Astrocyte of the cerebellum (primary cell): ENCODE measurements at regions not wholly inside any gene's neighbourhood (a gene's known extent, or its start where the extent isn't known, plus 50 kb on each side); places are given as distances from the start of the nearest gene placed in this dataset.
"Not testable (repeated sequence)": the region's sequence is repeated elsewhere in the genome, so short reads cannot be mapped to it uniquely, and the experiment has no call there.

Experiments
- DNase-seq: peaks from one replicate; pipeline ENCODE4 v3.0.0-alpha.2; 2011; ENCODE audit warnings: low read depth
- H3K4me3 ChIP-seq: 2 replicates; pipeline ENCODE4 v1.5.1; 2011; ENCODE audit warnings: mild to moderate bottlenecking, low read depth, low read length, moderate library complexity
- CTCF ChIP-seq: IDR thresholded peaks from 2 replicates; pipeline ENCODE4 v1.5.1; 2012; ENCODE audit warnings: low read length, low read depth, moderate library complexity, mild to moderate bottlenecking; ENCODE audit errors: missing control alignments
- in situ Hi-C: cut with HindIII; loops from 2 replicates; pipeline ENCODE4 v1.10.0; 2017; ENCODE audit warnings: low sequenced_read_pairs

- TF ChIP-seq CTCF, result no peak
- in situ Hi-C loops, result loop anchor here (5.0 kb wide), 1 partner anchor 38 kb away; no protein-coding TSS in a partner anchor
- no peak for DNase-seq
- no peak overlapping the region for H3K4me3 ChIP-seq
Observed at GRCh38 chr12:68984796-68985573, 52.0 kb upstream of the CPM start.

- H3K4me3 ChIP-seq, DNase-seq, in situ Hi-C loops: not testable (repeated sequence)
Observed at GRCh38 chr12:68997526-68997925, 64.6 kb upstream of the CPM start.

- H3K4me3 ChIP-seq, result no peak overlapping the region
- no peak for TF ChIP-seq CTCF
- in situ Hi-C loops, result no loop called here
- DNase-seq, result no peak
Observed at GRCh38 chr12:68998041-68998440, 65.1 kb upstream of the CPM start.

- no peak for DNase-seq
- TF ChIP-seq CTCF, result no peak
- in situ Hi-C loops, result no loop called here
- no peak overlapping the region for H3K4me3 ChIP-seq
Observed at GRCh38 chr12:69000074-69000473, 67.1 kb upstream of the CPM start.

- no peak for TF ChIP-seq CTCF
- H3K4me3 ChIP-seq, result no peak overlapping the region
- no peak for DNase-seq
- in situ Hi-C loops, result no loop called here
Observed at GRCh38 chr12:69000540-69001243, 67.7 kb upstream of the CPM start.

GRCh38 chr12:69001251-69001650, 68.3 kb upstream of the CPM start:
- DNase-seq, result no peak
- TF ChIP-seq CTCF, result no peak
- H3K4me3 ChIP-seq, result no peak overlapping the region
- in situ Hi-C loops, result no loop called here

- no peak for TF ChIP-seq CTCF
- in situ Hi-C loops, result no loop called here
- no peak overlapping the region for H3K4me3 ChIP-seq
- DNase-seq, result no peak
Observed at GRCh38 chr12:69002969-69003368, 70.0 kb upstream of the CPM start.
